ENCODE measurements at regions not wholly inside any gene's neighbourhood (a gene's known extent, or its start where the extent isn't known, plus 50 kb on each side); places are given as distances from the start of the nearest gene placed in this dataset.

DNA sequence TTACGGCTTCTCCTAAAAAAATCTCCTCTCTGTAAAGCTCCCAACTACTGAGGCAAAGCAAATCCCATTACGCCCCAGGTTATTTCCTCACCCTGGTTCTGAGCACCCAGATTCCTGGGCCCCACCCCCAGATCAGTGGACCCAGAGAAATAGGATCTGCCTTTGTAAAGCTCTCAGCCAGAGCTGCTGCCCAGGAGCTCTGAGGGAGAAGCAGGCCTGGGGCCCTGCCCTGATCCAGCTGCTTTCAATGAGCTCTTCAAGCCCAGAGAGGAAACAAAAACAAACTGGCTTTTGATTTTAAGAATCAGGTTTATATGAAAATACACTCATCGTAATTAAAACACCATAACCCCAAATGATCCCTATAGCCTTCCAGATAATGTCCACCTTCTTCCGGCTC is 124.5 kb downstream of the C5orf15 start:
- CTCF ChIA-PET = no interaction called here
- in situ Hi-C loops (cut with HindIII; ENCODE audit: low pct_unique_long_range_greater_than_20kb, low sequenced_read_pairs) = no loop called here

DNA sequence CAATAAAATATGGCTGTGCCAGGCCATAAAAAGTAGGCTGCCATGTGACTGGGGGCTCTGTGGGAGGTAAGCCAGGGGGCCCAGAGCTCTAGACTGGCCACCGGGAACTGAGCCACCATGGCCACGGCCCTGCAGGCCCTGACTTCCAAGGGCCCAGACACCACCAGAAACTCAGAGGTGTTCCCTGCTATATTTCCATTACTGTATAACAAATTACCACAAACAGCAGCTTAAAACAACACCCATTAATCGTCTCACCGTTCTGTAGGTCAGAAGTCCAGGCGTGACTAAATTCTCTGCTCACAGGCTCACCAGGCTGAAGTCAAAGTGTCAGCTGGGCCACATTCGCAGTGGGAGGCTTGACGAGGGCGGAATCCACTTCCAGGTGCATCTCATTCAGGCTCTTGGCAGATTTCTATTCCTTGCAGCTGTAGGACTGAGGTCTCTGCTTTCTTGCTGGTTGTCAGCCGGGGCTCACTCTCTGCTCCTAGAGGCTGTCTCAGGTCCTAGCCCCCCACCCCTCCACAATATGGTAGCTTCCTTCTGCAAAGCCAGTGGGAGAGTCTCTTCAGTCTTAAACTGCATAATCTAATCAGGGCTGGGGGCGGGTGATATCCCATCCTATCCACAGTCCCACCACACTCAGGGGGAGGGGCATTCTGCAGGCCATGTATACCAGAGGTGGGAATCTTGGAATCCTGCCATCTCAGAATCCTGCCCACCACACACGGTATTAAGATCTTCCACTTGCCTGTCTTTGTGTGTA is 125.4 kb downstream of the C5orf15 start:
- intact Hi-C loops (cut with micrococcal nuclease; ENCODE audit: unreplicated experiment) = no loop called here
- Histone ChIP-seq H3K4me3 (ENCODE audit: low read depth in 2 of 2, low read length in 2 of 2) (no peak overlapping the region), H3K9me3 (ENCODE audit: control insufficient read depth, insufficient read depth, low read depth, low read length) (no peaks in the 10 kb centered on the region), H3K27me3 (ENCODE audit: control insufficient read depth, insufficient read depth, low read length) (peaks cover 7% of the 10 kb centered on the region), H3K36me3 (ENCODE audit: control insufficient read depth, insufficient read depth, low read length) (no peaks in the 10 kb centered on the region), H3K27ac (ENCODE audit: low read length) (no peak overlapping the region), H3K4me1 (ENCODE audit: control insufficient read depth, insufficient read depth, low read length) (no peaks in the 10 kb centered on the region)
- ATAC-seq = no peak
- no peak for DNase-seq (ENCODE audit: low read depth, low spot score)
- in situ Hi-C loops (cut with HindIII; ENCODE audit: low pct_unique_long_range_greater_than_20kb, low sequenced_read_pairs) = no loop called here
- ChIA-PET POLR2A (no interaction called here), CTCF (no interaction called here)
- BruUV-seq (replicated peaks) = no TSS peak
- TF ChIP-seq SIN3A (IDR thresholded peaks at IDR 0.05; ENCODE audit: borderline replicate concordance, insufficient read depth, low read depth, low read length) = no peak
- TF ChIP-seq, protein P1, sequence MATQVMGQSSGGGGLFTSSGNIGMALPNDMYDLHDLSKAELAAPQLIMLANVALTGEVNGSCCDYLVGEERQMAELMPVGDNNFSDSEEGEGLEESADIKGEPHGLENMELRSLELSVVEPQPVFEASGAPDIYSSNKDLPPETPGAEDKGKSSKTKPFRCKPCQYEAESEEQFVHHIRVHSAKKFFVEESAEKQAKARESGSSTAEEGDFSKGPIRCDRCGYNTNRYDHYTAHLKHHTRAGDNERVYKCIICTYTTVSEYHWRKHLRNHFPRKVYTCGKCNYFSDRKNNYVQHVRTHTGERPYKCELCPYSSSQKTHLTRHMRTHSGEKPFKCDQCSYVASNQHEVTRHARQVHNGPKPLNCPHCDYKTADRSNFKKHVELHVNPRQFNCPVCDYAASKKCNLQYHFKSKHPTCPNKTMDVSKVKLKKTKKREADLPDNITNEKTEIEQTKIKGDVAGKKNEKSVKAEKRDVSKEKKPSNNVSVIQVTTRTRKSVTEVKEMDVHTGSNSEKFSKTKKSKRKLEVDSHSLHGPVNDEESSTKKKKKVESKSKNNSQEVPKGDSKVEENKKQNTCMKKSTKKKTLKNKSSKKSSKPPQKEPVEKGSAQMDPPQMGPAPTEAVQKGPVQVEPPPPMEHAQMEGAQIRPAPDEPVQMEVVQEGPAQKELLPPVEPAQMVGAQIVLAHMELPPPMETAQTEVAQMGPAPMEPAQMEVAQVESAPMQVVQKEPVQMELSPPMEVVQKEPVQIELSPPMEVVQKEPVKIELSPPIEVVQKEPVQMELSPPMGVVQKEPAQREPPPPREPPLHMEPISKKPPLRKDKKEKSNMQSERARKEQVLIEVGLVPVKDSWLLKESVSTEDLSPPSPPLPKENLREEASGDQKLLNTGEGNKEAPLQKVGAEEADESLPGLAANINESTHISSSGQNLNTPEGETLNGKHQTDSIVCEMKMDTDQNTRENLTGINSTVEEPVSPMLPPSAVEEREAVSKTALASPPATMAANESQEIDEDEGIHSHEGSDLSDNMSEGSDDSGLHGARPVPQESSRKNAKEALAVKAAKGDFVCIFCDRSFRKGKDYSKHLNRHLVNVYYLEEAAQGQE (IDR thresholded peaks at IDR 0.05; ENCODE audit: insufficient read depth in 1 of 2, low read depth in 2 of 2, low read length in 1 of 2) = no peak
- TF ChIP-seq, protein P2, sequence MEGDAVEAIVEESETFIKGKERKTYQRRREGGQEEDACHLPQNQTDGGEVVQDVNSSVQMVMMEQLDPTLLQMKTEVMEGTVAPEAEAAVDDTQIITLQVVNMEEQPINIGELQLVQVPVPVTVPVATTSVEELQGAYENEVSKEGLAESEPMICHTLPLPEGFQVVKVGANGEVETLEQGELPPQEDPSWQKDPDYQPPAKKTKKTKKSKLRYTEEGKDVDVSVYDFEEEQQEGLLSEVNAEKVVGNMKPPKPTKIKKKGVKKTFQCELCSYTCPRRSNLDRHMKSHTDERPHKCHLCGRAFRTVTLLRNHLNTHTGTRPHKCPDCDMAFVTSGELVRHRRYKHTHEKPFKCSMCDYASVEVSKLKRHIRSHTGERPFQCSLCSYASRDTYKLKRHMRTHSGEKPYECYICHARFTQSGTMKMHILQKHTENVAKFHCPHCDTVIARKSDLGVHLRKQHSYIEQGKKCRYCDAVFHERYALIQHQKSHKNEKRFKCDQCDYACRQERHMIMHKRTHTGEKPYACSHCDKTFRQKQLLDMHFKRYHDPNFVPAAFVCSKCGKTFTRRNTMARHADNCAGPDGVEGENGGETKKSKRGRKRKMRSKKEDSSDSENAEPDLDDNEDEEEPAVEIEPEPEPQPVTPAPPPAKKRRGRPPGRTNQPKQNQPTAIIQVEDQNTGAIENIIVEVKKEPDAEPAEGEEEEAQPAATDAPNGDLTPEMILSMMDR (IDR thresholded peaks at IDR 0.05) = no peak
- no peak for TF ChIP-seq TCF7L2 (IDR thresholded peaks at IDR 0.05; ENCODE audit: low read depth, low read length)
- TF ChIP-seq POLR2AphosphoS5 (IDR thresholded peaks at IDR 0.05; ENCODE audit: low read depth, low read length) = no peak

More for the DNA sequence above, 124.5 kb downstream of the C5orf15 start:
- TF ChIP-seq, protein P1 (IDR thresholded peaks at IDR 0.05; ENCODE audit: insufficient read depth in 1 of 2, low read depth in 2 of 2, low read length in 1 of 2) = no peak
- TF ChIP-seq SIN3A (IDR thresholded peaks at IDR 0.05; ENCODE audit: borderline replicate concordance, insufficient read depth, low read depth, low read length) (no peak), TCF7L2 (IDR thresholded peaks at IDR 0.05; ENCODE audit: low read depth, low read length) (no peak), POLR2AphosphoS5 (IDR thresholded peaks at IDR 0.05; ENCODE audit: low read depth, low read length) (no peak)
- TF ChIP-seq, protein P2 (IDR thresholded peaks at IDR 0.05) = no peak
- POLR2A ChIA-PET = no interaction called here
- no peak for DNase-seq (ENCODE audit: low read depth, low spot score)
- Histone ChIP-seq H3K27ac (ENCODE audit: low read length) (no peak overlapping the region), H3K4me1 (ENCODE audit: control insufficient read depth, insufficient read depth, low read length) (no peaks in the 10 kb centered on the region), H3K4me3 (ENCODE audit: low read depth in 2 of 2, low read length in 2 of 2) (no peak overlapping the region), H3K9me3 (ENCODE audit: control insufficient read depth, insufficient read depth, low read depth, low read length) (no peaks in the 10 kb centered on the region), H3K27me3 (ENCODE audit: control insufficient read depth, insufficient read depth, low read length) (peaks cover 7% of the 10 kb centered on the region), H3K36me3 (ENCODE audit: control insufficient read depth, insufficient read depth, low read length) (no peaks in the 10 kb centered on the region)
- intact Hi-C loops (cut with micrococcal nuclease; ENCODE audit: unreplicated experiment) = no loop called here
- BruUV-seq (replicated peaks) = no TSS peak
- no peak for ATAC-seq

Data from Panc1 (cell line).